ENCODE measurements at regions not wholly inside any gene's neighbourhood (a gene's known extent, or its start where the extent isn't known, plus 50 kb on each side); places are given as distances from the start of the nearest gene placed in this dataset.

DNA sequence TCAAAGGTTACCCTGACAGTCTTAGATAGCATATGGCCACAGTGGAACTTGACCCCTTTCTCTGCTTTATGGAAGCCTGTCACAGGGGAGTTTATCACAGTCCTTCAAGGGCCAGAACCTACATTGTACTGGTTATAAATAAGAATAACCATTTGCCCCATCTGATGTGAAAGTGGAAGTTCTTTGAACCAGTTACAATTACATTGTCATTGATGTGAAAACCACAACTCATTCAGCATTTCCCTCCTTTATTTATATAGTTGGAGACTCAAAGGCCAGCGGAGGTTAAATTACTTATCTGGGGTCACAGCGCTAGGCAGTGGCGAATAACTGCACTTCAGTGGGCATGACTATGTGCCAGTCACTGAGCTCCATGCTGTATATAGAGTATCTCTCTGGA, 60.5 kb upstream of the TBC1D5 start:
- H3K4me3 Mint-ChIP-seq = no peak overlapping the region
- H3K27me3 Mint-ChIP-seq = no peaks in the 10 kb centered on the region
- TF ChIP-seq, protein P1, sequence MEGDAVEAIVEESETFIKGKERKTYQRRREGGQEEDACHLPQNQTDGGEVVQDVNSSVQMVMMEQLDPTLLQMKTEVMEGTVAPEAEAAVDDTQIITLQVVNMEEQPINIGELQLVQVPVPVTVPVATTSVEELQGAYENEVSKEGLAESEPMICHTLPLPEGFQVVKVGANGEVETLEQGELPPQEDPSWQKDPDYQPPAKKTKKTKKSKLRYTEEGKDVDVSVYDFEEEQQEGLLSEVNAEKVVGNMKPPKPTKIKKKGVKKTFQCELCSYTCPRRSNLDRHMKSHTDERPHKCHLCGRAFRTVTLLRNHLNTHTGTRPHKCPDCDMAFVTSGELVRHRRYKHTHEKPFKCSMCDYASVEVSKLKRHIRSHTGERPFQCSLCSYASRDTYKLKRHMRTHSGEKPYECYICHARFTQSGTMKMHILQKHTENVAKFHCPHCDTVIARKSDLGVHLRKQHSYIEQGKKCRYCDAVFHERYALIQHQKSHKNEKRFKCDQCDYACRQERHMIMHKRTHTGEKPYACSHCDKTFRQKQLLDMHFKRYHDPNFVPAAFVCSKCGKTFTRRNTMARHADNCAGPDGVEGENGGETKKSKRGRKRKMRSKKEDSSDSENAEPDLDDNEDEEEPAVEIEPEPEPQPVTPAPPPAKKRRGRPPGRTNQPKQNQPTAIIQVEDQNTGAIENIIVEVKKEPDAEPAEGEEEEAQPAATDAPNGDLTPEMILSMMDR (IDR thresholded peaks at IDR 0.05) = no peak
- no peaks in the 10 kb centered on the region for H3K9me3 Mint-ChIP-seq
- ATAC-seq (ENCODE audit: low read depth) = peak; percentile 28
- ChIA-PET CTCF (no interaction called here), POLR2A (interaction anchor here (1.0 to 1.5 kb wide), 2 partner anchors 16 to 60 kb away, joined by 3 read pairs; partner anchors contain the start of gene TBC1D5)
- no peak for DNase-seq
- no peak overlapping the region for H3K27ac Mint-ChIP-seq
- no peaks in the 10 kb centered on the region for H3K36me3 Mint-ChIP-seq (ENCODE audit: low read depth)
- intact Hi-C loops (cut with micrococcal nuclease) = no loop called here
- peaks cover 10% of the 10 kb centered on the region for H3K4me1 Mint-ChIP-seq

DNA sequence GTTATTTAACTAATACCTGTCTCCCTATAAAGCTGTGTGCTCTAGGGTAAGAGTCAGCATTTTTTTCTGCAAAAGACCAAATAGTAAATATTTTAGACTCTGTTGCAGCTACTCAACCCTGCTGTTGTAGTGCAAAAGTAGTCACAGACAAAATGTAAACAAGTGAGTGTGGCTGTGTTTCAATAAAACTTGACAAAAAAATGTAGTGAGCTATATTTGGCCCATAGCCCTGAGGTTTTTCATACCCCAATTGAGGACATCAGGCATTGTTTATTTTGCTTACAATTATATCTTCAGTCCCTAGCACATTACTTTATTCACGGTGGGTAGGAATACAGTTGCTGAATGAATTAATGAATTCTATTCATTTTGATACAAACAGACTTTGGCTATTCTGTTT, 58.7 kb upstream of the TBC1D5 start:
- TF ChIP-seq, protein P1 (IDR thresholded peaks at IDR 0.05) = no peak
- Mint-ChIP-seq H3K27ac (no peak overlapping the region), H3K27me3 (no peaks in the 10 kb centered on the region), H3K36me3 (ENCODE audit: low read depth) (no peaks in the 10 kb centered on the region), H3K9me3 (no peaks in the 10 kb centered on the region), H3K4me1 (peaks cover 10% of the 10 kb centered on the region), H3K4me3 (no peak overlapping the region)
- intact Hi-C loops (cut with micrococcal nuclease) = no loop called here
- ATAC-seq (ENCODE audit: low read depth) = no peak
- DNase-seq = no peak
- ChIA-PET CTCF (interaction anchor here (0.9 to 1.1 kb wide), 2 partner anchors 40 to 156 kb away, joined by 4 read pairs; no protein-coding TSS in a partner anchor), POLR2A (no interaction called here)

- H3K4me3 Mint-ChIP-seq = no peak overlapping the region
- H3K27me3 Mint-ChIP-seq = no peaks in the 10 kb centered on the region
- TF ChIP-seq, protein P1 (IDR thresholded peaks at IDR 0.05) = no peak
- intact Hi-C loops (cut with micrococcal nuclease) = no loop called here
- no peak for DNase-seq
- no peak overlapping the region for H3K27ac Mint-ChIP-seq
- H3K9me3 Mint-ChIP-seq = no peaks in the 10 kb centered on the region
- no peaks in the 10 kb centered on the region for H3K36me3 Mint-ChIP-seq (ENCODE audit: low read depth)
- CTCF ChIA-PET = interaction anchor here (0.9 to 1.1 kb wide), 2 partner anchors 41 to 155 kb away, joined by 4 read pairs; no protein-coding TSS in a partner anchor
- H3K4me1 Mint-ChIP-seq = peaks cover 10% of the 10 kb centered on the region
- POLR2A ChIA-PET = no interaction called here
- ATAC-seq (ENCODE audit: low read depth) = no peak
Measured at GRCh38 chr3:17800232-17800631, 57.8 kb upstream of the TBC1D5 start.

GRCh38 chr3:17799312-17799711, 56.9 kb upstream of the TBC1D5 start:
- POLR2A ChIA-PET = no interaction called here
- intact Hi-C loops (cut with micrococcal nuclease) = no loop called here
- Mint-ChIP-seq H3K4me3 (no peak overlapping the region), H3K9me3 (no peaks in the 10 kb centered on the region), H3K27ac (no peak overlapping the region), H3K4me1 (peaks cover 10% of the 10 kb centered on the region), H3K27me3 (no peaks in the 10 kb centered on the region), H3K36me3 (ENCODE audit: low read depth) (no peaks in the 10 kb centered on the region)
- CTCF ChIA-PET = no interaction called here
- ATAC-seq (ENCODE audit: low read depth) = no peak
- DNase-seq = no peak
- TF ChIP-seq, protein P1 (IDR thresholded peaks at IDR 0.05) = no peak

DNA sequence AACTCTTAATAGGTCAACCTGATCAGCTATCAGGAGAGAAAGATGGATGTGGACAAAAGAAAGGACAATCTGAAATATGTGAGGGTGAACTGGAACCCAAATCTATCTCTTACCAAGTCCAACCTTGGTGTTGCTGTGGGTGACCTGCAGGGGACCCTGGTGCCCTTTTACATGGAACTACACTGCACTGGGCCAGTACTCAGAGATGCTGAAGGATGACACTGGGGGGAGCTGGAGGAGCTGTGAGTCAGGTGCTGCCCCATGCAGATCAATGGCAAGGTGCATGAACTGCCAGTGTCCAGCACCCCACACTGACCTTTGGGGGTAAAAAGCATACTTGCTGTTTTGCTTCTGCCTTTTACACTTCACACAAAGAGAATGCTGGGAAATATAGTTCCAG, 55.6 kb upstream of the TBC1D5 start:
- ChIA-PET CTCF (interaction anchor here (0.9 kb wide), 1 partner anchor 43 kb away, joined by 3 read pairs; no protein-coding TSS in a partner anchor), POLR2A (interaction anchor here (0.6 kb wide), 1 partner anchor 55 kb away, joined by 4 read pairs; the partner anchor contains the start of gene TBC1D5)
- H3K36me3 Mint-ChIP-seq (ENCODE audit: low read depth) = no peaks in the 10 kb centered on the region
- peaks cover 3% of the 10 kb centered on the region for H3K9me3 Mint-ChIP-seq
- H3K4me1 Mint-ChIP-seq = peaks cover 6% of the 10 kb centered on the region
- H3K4me3 Mint-ChIP-seq = no peak overlapping the region
- no peaks in the 10 kb centered on the region for H3K27me3 Mint-ChIP-seq
- intact Hi-C loops (cut with micrococcal nuclease) = no loop called here
- no peak overlapping the region for H3K27ac Mint-ChIP-seq
- TF ChIP-seq, protein P1 (IDR thresholded peaks at IDR 0.05) = no peak
- ATAC-seq (ENCODE audit: low read depth) = no peak
- DNase-seq = no peak
